Astrocyte of the spinal cord (primary cell): ENCODE measurements at regions not wholly inside any gene's neighbourhood (a gene's known extent, or its start where the extent isn't known, plus 50 kb on each side); places are given as distances from the start of the nearest gene placed in this dataset.

ENCODE experiments used
- DNase-seq: peaks from one replicate; pipeline ENCODE4 v3.0.0; 2011; ENCODE audit warnings: low read depth, low spot score
- H3K4me3 ChIP-seq: 2 replicates; pipeline ENCODE4 v1.5.1; 2011; ENCODE audit warnings: low read depth, mild to moderate bottlenecking, low read length, moderate library complexity
- CTCF ChIP-seq: IDR thresholded peaks from 2 replicates; pipeline ENCODE4 v1.5.1; 2012; ENCODE audit warnings: low read depth, mild to moderate bottlenecking, low read length, inconsistent platforms
- in situ Hi-C: cut with HindIII; loops from 2 replicates; pipeline ENCODE4 v1.10.0; 2017; ENCODE audit warnings: low sequenced_read_pairs

DNA sequence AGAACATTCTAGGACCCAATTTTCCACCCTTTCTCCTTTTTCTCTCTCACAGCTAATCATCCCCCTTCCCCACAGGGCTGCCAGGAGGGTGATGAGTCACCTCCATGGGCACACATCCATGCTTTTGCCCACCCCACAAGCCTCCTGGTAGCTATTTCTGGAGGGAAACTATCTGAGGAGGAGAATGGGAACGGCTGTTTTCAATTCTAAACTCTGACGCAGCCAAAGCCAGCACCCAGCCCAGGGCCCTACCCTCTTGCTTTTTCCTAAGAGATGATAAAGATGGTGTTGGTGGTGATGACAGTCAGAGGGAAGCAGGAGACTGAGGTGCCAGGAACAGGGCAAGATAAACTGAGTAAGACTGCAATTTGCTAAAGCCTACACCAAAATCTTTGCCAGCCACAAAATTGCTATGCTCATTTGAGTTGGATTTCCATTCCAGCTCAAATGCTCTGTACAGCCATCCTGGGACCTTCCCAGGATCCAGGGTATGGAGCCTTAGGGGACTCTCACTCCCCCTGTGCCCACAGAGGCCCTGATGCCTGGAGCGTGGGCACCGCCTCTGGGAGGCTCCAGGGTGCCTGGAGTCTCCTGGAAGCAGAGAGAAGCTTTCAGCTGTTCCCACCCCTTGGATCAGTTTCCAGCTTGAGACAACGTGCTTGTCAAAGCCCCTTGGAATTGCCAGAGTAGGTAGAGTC, 62.0 kb upstream of the FZD7 start:
- no peak for TF ChIP-seq CTCF
- in situ Hi-C loops: no loop called here
- no peak overlapping the region for H3K4me3 ChIP-seq
- peak; percentile 51 for DNase-seq

DNA sequence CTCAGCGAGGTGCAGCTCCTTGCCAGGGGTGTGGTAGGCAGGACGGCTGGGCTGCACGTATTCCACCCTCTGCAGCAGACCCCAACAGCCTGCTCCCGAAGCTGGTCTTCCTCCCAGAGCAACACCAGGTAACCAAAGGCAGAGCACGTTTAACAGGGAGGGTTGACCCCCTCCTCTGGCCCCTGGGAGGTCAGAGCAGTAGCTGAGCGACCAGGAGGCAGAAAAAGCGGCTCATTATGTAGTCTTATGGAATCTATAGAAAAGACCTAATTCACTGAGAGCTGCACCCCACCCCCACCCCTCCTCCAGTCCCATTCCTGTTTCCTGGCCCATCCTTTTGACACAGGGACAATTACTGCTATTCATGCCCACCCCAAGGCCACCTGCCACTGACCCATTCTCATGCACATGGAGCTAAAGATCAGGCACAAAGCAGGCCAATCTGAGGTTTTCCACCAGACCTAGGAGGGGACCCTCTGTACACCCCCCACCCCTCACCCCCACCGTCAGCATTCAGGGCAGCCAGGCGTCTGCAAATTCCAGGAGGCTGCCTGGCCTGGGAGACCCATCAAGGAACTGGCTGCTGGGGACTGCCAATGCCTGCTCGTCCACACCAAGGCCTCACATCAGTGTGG, 60.9 kb upstream of the FZD7 start:
- no peak overlapping the region for H3K4me3 ChIP-seq
- in situ Hi-C loops: no loop called here
- TF ChIP-seq CTCF: no peak
- no peak for DNase-seq

DNA sequence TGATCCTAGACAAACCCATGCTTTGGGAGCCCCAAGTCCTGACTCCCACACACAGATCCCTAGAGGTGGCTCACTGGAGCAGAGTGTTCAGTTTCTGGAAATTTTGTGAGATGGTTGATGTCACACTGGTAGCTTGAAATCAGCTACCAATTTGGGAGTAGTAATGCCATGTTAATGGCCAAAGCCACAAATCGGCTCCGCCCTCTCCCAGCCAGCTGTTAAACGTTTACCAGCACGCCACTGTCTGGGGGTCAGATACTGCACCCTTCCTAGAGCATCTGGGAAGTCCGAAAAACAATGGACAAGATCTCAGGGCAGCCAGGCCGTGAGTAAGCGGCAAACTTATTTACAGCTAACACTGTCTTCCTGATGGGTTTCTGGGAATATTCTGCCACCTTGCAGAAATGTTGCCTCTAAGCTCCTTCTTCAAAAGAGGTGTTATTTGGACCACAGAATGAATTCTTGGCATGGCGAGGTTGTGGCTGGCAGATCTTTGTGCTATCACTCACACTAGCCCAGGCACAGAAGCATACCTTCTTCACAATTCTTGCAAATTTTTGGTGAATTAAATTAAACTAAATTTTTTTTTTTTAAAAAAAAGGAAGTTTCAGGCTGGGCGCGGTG, 60.2 kb upstream of the FZD7 start:
- H3K4me3 ChIP-seq: no peak overlapping the region
- in situ Hi-C loops: no loop called here
- no peak for DNase-seq
- TF ChIP-seq CTCF: no peak

- no peak overlapping the region for H3K4me3 ChIP-seq
- TF ChIP-seq CTCF: no peak
- in situ Hi-C loops: no loop called here
- DNase-seq: no peak
Observed at GRCh38 chr2:201974171-201975100, 59.2 kb upstream of the FZD7 start.

- in situ Hi-C loops: no loop called here
- H3K4me3 ChIP-seq: no peak overlapping the region
- DNase-seq: no peak
- TF ChIP-seq CTCF: no peak
Observed at GRCh38 chr2:201975434-201975833, 58.2 kb upstream of the FZD7 start.

DNA sequence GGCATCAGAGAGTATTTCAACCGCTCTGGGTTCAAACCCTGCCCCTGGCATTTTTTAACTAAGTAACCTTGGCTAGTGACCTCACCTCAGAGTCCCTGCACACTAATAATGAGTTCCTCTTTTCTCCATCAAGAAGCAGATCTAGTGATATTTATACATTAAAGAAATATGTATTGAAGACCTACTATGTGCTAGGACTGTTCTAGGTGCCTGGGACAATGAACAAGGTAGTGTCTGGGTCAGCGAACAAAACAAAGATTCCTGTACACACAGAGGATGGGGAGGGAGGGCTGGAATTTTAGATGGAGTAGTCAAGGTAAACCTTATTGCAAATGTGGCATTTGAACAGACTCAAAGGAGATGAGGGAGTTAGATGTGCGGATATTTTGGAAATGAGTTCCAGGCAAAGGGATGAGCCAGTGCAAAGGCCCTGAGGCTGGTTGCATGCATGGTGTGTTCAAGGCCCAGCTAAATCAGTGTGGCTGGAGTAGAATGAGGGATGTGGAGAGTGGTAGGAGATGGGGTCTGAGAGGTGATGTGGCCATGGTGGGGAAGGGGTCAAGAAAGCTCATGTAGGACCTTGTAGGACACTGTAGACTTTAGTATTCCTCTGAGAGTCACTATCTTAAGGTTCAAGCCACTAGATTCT, 57.6 kb upstream of the FZD7 start:
- no peak for TF ChIP-seq CTCF
- DNase-seq: no peak
- H3K4me3 ChIP-seq: no peak overlapping the region
- in situ Hi-C loops: no loop called here
